Heart left ventricle (tissue), 13 donors: ENCODE measurements at regions not wholly inside any gene's neighbourhood (a gene's known extent, or its start where the extent isn't known, plus 50 kb on each side); places are given as distances from the start of the nearest gene placed in this dataset.

ENCODE experiments used
- POLR2A ChIP-seq, 2 donors: fragments of 450-650 bp; IDR thresholded peaks; one replicate each; pipeline ENCODE4 v1.6.1; 2017; ENCODE audit warnings: antibody characterized with exemption in 2 of 2, mild to moderate bottlenecking in 2 of 2, moderate library complexity in 2 of 2
- TF ChIP-seq, protein P1 (sequence below), 12 donors: fragments of 200-600 bp; sonication (generic) in 4 of 12; IDR thresholded peaks; one replicate each; pipeline versions ENCODE4 v1.5.0 to v1.8.0; 2018 to 2022; ENCODE audit warnings: antibody characterized with exemption in 12 of 12, mild to moderate bottlenecking in 5 of 12
- donor health status: ischemic (EF 13 %, LVEDD 7.1; RV severe dilation, severe dysfunction).
- donor health status: DM: no; HTN: yes; CAD: no.
- donor health status: DM: no; HTN: no; CAD: no.
- donor health status: ischemic (EF 25% LVEDD 6.9; RV normal size, moderate dysfunction).
- donor health status: ischemic (EF 25% LVEDD 5.7; RV mildly dilated, moderate dysfunction).
- donor health status: ischemic (EF 35%, LVEDD 5.7; RV mildly dilated, moderate dysfunction).
- donor health status: nonischemic (EF 11% LVEDD 7.7; RV severe dilation, severe dysfunction).
- donor health status: DM: yes; HTN: yes; CAD: no.
- donor health status: PGD.
- donor health status: ischemic (EF 29% LVEDD 5.4; RV normal size, mild dysfunction).
- donor health status: nonischemic (EF 23%, LVEDD 6.1; RV moderate dilation, normal function).

- TF ChIP-seq, protein P1, sequence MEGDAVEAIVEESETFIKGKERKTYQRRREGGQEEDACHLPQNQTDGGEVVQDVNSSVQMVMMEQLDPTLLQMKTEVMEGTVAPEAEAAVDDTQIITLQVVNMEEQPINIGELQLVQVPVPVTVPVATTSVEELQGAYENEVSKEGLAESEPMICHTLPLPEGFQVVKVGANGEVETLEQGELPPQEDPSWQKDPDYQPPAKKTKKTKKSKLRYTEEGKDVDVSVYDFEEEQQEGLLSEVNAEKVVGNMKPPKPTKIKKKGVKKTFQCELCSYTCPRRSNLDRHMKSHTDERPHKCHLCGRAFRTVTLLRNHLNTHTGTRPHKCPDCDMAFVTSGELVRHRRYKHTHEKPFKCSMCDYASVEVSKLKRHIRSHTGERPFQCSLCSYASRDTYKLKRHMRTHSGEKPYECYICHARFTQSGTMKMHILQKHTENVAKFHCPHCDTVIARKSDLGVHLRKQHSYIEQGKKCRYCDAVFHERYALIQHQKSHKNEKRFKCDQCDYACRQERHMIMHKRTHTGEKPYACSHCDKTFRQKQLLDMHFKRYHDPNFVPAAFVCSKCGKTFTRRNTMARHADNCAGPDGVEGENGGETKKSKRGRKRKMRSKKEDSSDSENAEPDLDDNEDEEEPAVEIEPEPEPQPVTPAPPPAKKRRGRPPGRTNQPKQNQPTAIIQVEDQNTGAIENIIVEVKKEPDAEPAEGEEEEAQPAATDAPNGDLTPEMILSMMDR (IDR thresholded peaks at IDR 0.05), result no peak
- TF ChIP-seq POLR2A (IDR thresholded peaks at IDR 0.05), result no peak
These were observed 305.5 kb upstream of the CLINT1 start for GRCh38 chr5:158164296-158165047.
